NCI-H748 treated with DMSO at 0.1 percent for 48 hours (cell line): ENCODE measurements at regions not wholly inside any gene's neighbourhood (a gene's known extent, or its start where the extent isn't known, plus 50 kb on each side); places are given as distances from the start of the nearest gene placed in this dataset.

Source experiments
- DNase-seq: peaks from one replicate; lab custom pipeline; 2025; lab: John Stamatoyannopoulos, UW

DNA sequence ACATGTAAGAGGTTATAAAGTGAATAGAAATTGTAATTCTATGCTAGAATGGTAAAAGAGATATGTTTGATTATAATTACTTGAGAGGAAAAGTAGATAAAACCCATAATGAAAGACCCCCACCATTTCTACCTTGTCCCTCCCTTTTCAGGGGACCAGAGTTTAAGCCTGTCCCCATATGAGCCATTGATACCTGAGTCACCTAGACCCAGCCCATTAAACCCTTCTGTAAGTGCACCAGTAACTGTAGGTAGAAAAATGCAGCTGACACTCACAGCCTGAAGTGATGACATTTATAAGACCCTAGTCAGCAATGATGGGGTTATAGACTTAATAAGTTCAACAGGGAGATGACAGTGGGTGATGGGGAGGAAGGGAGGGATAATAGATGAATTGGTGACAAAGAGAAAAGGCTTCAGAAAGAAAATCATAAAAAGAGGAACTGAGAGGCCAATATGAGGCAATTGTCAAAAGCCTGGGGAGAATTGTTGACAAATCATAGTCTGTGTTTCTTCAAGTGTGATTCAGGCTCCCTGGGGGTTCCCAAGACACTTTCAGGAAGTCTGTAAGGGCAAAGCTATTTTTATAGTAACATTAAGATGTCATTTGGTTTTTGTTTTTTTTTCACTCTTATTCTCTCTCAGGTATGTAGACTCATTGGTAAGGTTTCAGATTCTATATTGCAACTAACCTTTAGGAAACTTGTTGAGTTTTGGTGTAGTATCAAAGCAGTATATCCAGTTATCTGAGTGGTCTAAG, 544.2 kb downstream of the SATB2 start:
- no peak for DNase-seq

DNA sequence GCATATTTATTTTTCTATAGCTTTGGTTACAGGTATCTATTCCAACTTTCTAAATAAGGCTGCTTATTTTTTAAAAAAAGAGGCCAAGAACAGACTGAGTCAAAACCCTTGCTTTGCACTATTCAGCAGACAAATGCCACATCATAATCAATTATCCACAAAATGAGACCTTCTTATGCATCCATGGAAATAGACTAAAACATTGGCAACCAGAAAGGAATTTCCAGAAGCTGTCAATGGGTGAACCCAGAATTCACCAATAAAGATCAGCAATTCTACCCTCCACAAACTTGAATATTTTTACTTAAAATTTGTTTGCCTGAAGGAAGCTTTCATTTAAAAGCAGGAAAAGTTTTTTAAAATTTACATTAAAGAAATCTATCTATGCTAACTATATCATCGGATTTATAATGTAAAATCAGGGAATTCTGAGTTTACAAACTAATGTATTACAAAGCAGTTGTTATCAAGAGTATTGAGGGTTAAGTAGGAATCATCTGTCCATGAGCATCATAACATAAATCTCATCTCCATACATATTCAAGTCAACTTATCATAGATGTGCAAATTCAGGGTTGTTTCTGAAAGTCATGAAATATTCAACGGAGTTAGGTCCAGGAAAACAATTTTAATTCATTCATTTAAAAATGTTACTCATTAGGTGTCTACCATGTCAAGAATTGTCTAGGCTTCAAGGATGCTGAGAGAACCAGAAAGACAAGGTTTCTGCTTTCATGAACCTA, 548.0 kb downstream of the SATB2 start:
- no peak for DNase-seq

DNA sequence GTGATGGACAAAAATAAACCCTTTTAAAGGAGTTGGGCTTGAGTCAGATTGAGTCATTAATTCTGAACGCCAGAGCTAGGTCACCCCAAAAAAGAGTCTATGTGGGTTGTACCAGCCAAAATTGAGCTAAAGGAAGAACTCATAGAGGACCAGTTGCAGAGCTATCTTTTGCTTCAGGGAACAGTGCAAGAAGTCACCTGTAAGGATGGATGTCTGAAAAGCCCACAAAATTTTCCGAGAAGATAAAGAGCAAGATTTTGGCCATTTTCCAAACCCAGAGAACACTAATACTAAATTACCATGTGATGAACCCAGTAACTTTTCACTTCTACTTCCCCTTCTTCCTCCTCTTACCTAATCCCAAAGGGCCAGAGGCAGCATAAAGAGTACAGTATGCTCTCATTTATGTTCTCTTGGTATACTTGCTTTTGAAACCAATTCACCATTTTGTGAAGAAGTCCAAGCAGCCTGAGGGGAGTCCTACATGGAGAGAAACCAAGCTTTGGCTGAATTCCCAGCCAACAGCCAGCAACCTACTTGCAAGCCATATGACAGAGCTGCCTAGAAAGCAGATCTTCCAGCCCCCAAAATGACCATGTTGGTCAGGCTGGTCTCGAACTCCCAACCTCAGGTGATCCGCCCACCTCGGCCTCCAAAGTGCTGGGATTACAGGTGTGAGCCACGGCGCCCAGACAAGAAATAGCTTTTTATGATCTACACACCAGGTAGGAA, 551.7 kb downstream of the SATB2 start:
- DNase-seq = no peak

DNA sequence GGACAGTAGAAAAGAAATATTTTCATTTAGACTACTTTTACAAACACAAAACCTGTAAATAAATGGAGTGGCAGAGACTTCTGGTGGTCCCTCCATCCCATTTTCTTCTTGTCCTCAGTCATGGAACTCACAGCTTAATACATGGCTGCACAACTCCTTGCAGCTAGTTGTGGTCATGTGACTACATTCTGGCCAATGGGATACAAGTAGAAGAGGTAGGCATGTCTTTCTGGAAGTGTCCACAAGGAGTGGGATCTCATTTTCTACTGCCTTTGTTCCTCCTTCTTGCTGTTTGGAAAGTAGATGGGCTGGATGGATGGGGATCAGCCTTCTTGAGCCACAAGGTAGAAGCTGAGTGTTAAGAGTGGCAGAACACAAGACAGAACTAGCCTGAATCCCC, 555.8 kb downstream of the SATB2 start:
- DNase-seq = no peak

DNA sequence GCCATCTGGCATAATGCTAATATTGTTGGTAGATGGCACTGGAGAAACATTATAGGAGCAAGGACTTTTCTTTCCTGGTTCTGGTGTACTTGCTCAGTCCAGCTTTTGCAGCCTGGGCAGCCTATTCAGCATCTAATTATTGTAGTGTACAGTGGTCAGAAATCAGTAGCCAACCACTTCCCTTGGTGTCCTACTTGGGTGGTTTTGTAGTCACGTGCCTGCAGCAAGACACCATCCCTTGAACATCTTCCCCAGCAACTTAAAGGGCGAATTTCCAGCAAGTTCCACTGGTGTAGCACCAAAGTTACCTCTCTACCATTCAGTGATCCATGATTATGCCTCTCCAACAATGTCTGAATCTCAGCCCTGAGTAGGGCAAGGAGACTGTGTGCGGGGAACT, 557.6 kb downstream of the SATB2 start:
- DNase-seq = no peak

DNA sequence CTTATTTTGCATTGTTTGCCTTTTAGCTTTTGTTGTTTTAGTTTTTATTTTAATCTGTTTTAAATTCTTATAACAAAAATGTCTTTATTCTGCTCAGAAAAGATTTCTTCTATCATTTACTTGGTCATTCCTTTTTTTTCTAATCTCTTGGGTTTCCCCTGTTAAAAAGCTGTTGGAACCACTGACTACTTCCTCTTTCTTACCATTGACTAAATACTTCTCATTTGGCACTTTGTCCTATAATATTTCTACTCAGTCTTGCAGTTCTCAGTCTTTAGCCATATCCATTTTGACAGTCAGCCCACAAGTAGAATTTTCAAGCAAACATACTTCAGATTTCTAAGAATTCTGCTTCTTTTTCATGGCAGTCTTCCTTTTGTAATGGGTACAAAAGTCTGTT, 567.2 kb downstream of the SATB2 start:
- DNase-seq = no peak

DNA sequence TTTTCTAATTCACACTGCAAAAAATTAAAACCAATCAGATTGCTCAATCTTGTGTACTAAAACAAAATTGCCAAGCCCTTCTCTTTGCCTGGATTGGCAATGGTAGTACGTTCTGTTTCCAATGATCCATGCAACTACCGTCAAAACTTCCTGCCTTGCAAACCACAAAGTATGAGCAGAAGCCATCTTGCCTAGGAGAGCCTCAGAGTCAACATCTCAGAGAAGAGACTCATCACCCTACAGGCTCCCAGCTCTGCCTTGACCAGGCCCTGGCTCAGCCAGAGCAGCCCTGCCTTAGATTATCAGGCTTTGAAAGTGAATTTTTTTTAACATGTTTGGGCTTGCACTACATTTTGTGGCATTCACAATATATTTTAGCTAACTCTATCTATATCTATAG, 574.1 kb downstream of the SATB2 start:
- no peak for DNase-seq

DNA sequence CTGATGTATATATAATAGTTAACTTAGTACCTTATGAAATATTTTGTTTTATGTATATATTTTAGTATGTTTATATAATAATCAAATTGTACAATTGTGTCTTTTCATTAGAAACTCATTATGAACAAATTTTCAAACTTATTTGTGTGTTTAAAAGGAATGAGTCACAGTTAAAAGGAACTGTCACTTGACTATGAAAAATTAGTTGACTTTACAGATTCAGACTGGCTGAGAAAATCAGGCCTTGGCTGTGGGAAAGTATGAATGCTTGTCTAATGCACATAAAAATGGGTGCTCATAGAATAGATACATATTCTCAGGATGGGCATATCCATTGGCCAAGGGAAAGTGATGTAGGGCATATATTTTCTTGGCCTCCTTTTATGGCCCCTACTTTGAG, 576.8 kb downstream of the SATB2 start:
- no peak for DNase-seq

DNA sequence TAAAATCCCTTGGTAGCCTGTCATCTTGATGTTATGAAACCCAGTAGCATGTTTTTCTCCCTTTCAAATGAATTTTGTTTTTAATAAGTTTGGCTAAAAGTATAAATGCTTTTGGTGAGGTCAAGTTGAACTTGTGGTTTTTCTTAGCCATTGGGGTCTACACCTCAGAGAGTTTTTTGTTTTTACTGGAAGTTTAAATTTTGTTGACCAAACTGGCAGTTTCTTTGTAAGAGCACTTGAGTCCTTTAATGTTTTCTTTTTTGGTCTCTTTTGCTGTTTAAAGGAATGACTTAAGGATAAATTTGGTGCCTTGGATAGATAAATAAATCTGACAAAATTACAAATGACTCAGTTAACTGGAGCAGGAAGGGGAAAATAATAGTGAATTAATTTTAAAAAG, 577.3 kb downstream of the SATB2 start:
- no peak for DNase-seq

DNA sequence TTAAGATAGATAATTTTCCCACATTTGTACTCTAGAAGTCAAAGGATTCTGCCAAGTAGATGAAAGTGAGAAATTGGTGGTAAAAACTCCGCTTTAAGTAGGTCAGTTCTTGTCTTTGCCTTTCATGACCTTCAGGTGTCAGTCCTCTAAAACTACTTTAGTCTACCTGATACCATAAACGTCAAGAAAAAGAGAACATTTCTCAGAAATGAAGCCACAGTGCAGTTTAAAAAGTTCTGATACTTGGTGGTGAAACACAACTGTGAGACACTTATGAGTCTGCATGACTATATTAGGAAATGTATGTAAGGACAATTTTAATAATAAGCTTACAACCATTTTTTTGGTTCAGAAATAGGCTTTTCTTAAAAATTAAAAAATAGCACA, 583.3 kb downstream of the SATB2 start:
- no peak for DNase-seq

DNA sequence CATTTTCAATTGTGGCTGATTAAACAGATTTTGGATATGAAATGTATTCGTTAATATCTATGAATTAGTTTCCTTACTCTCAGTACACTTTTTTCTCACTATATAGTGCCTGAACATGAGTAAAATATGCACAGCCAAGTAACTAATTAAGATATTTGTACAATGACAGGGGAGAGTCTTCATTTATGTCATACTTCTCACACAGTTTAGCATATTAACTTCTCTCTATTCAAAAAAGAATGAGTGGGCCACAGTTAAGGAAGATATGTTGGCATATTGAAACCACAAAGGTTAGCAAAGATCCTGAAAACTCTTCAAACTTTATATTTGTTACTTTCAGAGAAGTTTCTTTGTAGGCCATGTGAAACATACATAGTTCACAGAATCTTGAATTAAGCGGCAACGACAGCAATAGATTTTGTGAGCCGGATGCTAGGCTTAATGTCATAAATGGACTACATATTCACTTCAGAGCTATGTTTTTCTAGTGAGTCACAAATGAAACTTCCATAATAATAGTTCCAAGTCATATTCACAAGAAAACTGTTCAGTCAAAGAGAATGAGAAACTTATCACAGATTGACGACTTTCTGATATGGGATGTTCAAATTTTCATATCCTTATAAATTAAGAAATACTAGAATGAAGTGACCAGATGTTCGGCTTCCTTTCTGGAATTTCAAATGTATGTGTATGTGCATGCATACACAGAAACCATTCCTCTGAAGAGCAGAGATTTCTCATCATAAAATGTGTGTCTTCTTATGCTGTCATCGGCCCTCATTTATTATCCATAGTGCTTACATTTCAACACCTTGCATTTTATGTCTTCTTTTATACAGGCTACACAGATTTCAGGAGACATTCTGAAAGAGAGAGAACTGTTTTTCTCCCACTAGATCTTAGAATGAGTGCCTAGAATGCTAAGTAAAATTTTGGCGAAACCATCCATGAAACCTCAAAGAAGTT, 584.0 kb downstream of the SATB2 start:
- DNase-seq = no peak

DNA sequence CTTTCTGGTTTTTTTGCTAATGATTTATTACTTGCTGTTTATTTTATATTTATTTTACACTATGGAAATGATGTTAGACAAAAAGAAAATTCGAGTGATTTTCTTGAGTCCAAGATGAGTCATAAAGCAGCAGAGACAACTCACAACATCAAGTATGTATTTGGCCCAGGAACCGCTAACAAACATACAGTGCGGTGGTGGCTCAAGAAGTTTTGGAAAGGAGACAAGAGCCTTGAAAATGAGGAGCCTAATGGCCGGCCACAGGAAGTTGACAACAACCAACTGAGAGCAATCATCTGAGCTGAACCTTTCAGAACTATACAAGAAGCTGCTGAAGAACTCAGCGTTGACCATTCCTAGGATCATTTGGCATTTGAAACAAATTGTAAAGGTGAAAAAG, 594.1 kb downstream of the SATB2 start:
- no peak for DNase-seq

DNA sequence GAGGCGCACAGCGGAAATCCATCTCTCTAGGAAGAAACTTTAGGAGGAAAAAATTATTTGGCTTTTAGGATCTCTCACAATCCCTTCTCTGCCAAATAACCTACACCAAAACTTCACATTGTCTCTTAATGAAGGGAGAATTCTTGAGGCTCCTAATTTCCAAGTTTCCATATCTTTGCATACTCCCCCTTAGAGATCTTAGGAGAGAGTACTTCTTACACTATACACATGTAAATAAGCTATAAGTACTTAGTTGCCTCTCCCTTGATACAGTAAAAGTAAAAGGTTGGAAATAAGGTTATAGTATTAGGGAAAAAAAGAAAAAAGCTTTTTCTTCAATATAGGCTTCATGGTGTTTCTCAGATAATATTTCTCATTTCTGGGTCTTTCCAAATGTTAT, 596.7 kb downstream of the SATB2 start:
- DNase-seq = no peak

DNA sequence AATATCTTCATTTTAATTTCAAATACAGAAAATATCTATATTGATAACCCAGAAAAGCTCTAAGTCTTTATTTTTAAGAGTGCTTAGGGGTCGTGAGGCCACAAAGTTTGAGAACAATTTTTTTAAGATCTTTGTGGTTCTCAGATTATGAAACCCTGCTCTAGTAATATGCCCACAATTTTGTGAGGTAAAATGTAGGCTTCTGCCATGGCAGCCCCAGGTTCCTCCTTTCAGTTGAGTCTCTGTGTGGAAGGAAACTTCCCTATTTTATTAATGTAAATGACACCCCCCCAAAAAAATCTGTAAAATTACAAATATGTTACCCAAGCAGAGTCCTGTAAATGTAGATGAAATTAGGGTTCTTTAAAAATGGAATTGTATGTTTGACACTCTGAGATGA, 600.5 kb downstream of the SATB2 start:
- no peak for DNase-seq

DNA sequence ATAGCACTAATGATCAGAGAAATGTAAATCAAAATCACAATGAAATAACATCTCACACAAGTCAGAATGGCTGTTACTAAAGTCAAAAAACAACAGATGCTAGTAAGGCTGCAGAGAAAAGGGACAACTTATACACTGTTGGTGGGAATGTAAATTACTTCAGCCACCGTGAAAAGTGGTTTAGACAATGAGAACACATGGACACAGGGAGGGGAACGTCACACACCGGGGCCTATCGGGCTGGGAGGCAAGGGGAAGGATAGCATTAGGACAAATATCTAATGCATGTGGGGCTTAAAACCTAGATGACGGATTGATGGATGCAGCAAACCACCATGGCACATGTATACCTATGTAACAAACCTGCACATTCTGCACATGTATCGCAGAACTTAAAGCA, 602.0 kb downstream of the SATB2 start:
- peak; percentile 91 for DNase-seq

DNA sequence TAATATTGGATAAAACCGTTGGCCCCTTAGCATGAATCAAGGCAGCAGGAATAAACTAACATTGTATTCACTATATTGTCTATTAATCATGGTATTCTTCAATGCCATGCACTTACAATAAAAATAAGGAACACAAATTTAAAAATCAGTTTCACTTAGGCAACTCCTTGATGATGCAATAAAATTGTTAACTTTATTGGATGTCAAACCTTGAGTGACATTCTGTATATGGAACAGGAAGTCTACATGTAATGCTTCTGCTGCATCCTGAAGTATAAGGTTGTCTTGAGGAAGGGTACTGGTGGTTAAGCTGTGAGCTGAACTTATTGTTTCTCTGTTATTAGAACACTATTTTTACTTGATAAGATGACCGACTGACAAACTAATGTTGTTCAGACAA, 605.5 kb downstream of the SATB2 start:
- no peak for DNase-seq

DNA sequence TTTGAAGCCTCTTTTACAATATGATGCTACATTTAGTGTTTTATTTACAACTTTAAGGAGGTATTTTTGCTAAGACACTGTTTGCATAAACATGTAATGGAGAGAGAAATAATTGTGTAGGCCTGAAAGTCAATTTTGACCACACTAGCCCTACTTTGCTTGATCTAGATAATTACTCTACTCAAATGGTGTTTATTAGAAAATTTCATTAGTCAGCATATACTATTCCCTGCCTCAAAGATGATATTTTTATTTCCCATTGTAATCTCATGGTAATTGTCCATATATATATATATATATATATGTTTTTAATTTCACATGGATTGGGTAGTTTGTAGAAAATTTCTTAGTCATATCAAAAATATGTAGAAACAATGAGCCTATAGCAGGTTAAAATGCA, 632.2 kb downstream of the SATB2 start:
- DNase-seq = no peak

DNA sequence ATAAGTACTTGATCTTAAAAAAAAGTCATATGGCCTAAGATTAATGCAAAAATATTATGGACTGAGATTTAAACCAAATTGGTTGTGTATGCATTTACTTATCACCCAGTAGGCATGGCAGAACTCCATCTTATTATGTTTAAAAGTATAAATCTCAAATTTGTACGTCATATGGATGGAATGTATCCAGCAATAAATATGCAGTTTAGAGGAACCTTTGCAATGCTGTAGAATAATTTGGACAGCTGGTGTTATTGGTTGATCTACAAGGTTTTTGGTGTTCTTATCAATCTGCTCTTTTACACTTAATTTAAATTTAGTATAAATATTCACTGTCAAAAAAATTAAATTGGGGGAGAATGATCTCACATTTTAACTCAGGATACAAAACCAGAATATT, 640.2 kb downstream of the SATB2 start:
- DNase-seq = no peak

DNA sequence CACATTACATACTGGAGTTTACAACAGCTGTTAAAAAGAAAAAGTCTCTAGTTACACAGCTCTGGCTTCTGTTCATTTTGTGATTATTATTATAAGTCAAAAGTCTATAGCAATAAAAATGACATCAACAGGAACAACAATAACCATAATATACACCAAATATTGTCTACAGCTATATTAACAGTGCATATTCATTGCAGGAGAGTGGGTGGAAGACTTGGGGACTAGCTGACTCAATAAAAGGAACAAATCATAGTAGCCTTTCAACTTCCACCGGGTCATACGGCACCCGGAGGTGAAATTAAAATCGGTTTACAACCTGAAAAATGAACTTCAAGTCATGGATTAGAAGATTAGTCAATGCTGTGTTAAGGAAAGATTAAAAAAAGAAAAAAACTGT, 642.1 kb downstream of the SATB2 start:
- DNase-seq = no peak

DNA sequence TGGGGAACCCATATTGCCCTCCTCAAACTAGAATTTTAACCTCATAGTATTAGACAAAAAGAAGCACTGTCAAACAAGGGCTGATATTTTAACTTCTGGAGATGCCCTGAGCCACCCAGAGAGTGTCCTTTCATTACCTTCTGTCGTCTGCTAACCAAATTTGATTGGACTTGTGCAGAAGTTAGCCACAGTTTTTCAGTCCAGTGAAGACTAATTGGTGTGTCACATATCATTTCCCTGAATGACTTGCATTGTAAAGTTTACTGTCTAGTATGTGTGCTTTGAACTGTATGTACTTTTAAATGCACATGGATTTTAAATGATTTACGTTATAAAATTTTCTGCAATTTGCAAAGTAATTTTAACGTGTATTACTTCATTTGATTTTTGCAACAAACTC, 646.5 kb downstream of the SATB2 start:
- DNase-seq = no peak

DNA sequence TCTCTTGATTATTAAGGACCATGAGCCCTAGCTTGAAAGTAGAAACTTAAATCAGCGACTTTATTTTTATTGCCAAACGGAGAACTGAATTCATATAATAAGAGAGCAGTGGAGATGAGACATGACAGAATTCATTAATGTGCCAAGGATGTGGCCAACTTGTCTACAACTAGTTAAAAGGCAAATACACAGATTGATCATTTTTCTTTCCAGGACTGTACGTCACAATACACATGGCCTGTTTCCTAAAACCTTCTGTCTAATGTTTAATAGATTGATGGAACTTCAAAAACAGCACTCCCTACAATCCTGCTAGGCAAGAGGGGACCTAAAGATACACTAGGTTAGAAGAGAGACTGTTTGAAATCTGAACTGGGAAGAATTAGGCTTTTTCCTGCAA, 647.8 kb downstream of the SATB2 start:
- DNase-seq = no peak

DNA sequence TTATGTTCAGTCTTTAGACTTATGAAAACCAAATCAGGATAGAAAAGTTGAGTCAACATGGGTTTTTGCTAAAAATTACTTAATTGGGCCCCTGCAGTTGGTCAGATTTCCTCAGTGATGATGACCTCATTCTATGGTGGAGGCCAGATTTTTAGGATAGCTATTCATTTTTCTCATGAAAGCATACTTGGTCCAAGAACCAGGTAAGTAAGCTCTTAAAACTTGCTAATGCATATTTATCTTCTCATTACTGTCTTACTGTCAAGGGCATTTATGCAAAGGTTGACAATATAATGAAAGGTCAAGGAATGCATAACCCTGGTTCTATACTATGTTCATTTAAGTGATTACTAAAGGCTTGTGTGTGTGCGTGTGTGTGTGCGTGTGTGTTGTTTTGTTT, 650.6 kb downstream of the SATB2 start:
- DNase-seq = no peak
